GM21717 (cell line): ENCODE measurements at regions not wholly inside any gene's neighbourhood (a gene's known extent, or its start where the extent isn't known, plus 50 kb on each side); places are given as distances from the start of the nearest gene placed in this dataset.

Experiments used
- ATAC-seq: cut with Tn5 transposase; IDR thresholded peaks from one replicate; pipeline ENCODE4 v1.9.1; 2021; ENCODE audit warnings: mild to moderate bottlenecking, moderate library complexity; ENCODE audit not compliant: unreplicated experiment

GRCh38 chr14:71201840-71202239, 294.6 kb downstream of the PCNX1 start:
- ATAC-seq = no peak

DNA sequence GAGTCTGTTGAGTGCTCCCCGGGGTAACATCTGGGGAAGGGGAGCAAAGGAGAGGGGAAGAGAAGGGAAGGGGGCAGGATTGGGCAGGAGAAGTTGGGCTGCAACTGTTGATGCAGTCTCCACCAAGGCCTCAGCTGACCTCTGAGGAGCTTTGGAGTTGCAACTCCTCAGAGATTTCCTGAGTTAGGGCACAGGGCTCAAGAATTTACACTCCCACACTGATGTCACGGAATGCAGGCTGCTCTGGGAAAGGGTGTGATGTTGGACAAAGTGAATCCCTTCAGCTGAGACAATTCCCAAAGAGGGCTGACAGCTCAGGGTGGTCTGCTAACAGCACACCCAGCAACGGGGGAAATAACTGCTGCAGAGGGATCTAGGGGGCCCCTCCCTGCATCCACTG, 295.6 kb downstream of the PCNX1 start:
- ATAC-seq = no peak

- ATAC-seq = no peak
These were observed 296.0 kb downstream of the PCNX1 start for GRCh38 chr14:71203306-71203705.

- ATAC-seq = no peak
These were observed 297.0 kb downstream of the PCNX1 start for GRCh38 chr14:71204231-71204630.

DNA sequence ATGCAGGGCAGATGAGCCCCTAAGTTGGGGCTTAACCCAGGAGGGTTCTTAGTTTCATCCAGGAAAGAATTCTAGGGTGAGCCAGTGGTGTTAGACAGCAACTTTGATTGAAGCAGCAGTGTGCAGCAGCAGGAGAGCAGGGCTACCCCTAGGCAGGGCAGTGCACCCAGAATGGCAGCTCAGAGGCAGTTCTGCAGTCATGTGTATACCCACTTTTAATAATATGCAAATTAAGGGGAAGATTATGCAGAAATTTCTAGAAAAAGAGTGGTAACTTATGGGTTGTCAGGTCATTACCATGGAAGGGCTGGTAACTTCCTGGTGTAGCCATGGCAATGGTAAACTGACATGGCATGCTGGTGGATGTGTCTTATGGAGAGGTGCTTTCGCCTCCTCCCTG, 297.5 kb downstream of the PCNX1 start:
- no peak for ATAC-seq

DNA sequence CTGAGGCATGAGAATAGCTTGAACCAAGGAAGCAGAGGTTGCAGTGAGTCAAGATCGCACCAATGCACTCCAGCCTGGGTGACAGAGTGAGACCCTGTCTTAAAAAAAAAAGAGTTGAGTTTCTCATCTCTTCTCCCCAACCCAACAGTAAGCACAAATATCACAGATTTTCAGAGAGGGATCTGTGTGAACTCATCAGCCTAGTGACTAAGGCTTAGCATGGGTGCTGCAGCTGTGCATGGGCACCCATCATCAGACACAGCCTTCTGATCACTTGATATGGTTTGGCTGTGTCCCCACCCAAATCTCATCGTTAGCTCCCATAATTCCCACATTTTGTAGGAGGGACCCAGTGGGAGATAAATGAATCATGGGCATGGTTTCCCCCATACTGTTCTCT, 298.9 kb downstream of the PCNX1 start:
- no peak for ATAC-seq

DNA sequence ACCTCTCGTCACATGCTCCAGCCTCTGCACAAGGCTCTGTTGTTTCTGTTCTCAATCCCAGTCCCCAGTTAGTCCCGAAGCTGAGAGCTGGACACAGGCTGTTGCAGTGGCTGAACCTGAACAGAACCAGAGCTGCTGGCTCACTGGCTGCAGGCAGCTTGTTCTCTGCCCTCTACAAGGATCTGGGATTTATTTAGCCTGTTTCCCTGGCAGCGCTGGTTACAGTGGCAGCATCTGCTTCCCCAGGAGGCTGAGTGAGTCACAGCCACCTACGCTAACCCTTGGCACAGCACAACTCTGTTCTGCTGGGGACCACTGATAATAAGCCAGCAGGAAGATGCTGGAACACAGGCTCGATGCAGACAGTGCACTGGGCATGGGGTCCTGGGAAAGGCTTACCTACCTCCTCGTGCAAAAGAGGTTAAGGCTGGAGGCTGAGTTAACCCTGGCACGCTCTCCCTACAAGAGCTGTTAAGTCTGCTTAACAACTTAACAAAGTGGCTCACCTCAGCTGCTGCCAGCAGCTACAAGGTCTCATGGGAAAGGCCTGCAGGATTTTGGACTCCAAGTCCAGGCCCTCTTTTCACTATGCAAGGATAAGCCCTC, 299.6 kb downstream of the PCNX1 start:
- ATAC-seq = no peak

- no peak for ATAC-seq
These were observed 301.6 kb downstream of the PCNX1 start for GRCh38 chr14:71208702-71209357.

DNA sequence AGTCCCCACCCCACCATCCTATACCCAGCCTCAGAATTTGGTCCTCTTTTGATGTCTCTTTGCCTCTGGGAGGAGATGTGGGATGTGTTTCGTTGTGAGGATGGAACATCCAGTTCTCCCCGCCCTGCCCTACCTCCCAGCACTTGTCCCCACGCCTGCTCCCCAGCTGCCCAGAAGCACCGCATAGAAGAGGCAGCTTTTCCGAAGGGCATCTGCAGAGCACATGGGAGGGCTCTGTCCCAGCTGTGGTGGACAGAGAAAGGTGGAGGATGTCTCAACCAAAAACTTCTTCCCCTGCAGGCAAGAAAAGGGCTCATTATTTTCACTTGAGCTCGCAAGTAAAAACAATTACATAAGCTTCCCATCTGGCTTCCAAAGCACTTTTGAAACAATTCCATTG, 302.6 kb downstream of the PCNX1 start:
- no peak for ATAC-seq

GRCh38 chr14:71212093-71212492, 304.8 kb downstream of the PCNX1 start:
- ATAC-seq = no peak

GRCh38 chr14:71212683-71213107, 305.4 kb downstream of the PCNX1 start:
- no peak for ATAC-seq

DNA sequence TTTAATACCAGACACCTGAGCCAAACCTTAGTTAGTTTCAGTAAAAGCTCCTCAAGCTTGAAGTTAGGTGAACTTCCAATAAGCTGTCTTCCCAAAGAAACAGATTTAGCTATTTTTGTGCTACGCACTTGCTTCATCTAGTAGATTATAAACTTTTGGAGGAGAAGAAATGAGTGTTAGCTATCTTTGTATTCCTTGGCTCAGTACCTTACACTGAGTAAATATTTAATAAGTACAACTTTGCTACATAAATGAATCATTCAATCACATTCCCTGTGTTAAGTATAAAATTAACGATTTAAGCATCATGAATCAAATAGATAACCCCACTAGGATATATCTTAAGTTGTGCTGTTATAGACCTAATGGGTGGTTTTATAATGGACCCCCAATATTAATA, 307.0 kb downstream of the PCNX1 start:
- ATAC-seq = no peak

DNA sequence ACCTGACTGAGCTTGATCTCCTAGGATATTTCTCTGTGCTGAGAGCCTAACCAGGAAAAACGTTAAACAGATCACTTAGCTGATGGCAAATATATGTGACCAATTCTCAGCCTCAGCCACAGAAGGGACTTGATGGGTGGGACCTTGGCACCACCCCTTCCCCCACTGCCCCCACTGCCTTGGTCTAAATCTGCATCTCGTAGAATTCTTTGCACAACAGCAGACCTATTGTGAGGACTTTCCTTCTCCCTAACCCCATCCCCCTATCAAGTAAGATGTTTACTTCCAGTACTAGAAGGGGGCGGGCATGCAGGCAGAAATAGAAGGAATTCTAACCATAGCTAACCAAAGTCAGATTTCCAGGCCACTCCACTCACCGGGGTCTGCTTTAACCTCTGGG, 313.2 kb downstream of the PCNX1 start:
- no peak for ATAC-seq

GRCh38 chr14:71221119-71221518, 313.9 kb downstream of the PCNX1 start:
- ATAC-seq = no peak

GRCh38 chr14:71225113-71225512, 317.9 kb downstream of the PCNX1 start:
- no peak for ATAC-seq

DNA sequence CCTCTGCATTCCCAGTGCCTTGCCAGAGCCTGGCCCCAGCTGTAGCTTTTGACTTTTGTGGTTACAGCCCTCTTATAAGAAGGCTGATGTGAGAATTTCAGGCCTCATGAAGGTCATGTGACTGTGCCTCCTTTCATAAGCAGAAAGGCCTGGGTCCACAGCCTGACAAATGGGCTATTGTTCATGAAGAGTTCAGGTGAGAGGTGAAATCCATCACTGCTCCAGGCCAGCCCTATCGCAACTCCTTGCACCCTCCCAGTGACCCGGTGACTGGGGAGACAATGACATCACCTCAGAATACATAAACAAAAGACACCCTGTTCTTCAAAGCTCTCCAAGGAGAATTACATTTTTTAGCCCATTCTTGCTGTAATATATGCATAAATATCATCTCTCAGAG, 321.5 kb downstream of the PCNX1 start:
- no peak for ATAC-seq

DNA sequence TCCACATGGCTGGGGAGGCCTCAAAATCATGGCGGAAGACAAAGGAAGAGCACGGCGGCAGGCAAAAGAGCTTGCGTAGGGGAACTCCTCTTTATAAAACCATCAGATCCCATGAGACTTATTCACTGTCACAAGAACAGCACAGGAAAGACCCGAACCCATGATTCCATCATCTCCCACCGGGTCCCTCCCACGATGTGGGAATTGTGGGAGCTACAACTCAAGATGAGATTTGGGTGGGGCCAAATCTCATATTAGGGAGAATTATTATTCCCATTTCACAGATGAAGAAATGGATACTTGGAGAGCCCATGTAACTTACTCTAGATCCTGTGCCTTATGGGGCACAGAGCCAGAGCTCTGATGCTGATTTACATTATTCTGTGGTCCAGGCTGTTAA, 322.6 kb downstream of the PCNX1 start:
- no peak for ATAC-seq

DNA sequence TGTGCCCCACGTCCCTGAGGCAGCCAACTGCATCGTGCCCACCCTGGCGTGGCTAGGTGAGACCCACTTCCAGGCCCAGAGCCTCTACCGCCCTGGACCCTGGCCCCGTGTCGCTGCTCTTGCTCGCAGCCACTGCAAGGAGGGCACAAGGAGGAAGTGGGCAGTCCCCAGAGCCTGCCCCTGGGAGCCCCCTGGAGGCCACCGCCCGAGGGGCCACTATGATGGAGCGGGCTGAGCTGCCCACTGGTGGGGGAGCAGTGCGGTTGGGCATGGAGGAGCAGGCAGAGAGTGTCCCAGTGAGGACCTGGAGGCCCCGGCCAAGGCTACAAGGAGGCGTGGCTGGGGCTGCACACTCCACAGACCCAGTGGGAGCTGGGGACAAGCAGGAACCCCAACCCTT, 323.6 kb downstream of the PCNX1 start:
- no peak for ATAC-seq

- no peak for ATAC-seq
These were observed 324.5 kb downstream of the PCNX1 start for GRCh38 chr14:71231521-71232393.

- ATAC-seq = no peak
These were observed 325.2 kb downstream of the PCNX1 start for GRCh38 chr14:71232506-71232905.

DNA sequence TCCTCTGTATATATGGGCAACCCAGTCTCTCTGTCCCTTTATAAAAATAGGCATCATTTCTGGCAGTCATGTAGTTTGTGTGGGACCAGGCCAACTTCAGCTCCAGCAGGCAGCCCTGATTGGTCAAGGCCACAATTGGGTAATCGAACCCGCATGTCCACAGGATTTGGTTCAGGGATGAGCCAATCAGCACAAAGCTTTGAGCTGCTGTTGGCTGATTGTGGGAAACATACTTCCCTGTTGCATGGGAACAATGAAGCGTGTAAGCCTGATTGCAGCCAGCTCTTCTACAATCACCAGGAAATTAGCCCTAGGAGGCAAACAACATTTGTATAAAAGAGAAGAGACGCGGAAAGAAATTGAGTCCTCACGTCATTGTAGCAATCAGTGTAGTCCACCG, 328.6 kb downstream of the PCNX1 start:
- no peak for ATAC-seq

GRCh38 chr14:71236487-71236886, 329.2 kb downstream of the PCNX1 start:
- ATAC-seq = no peak
